Activated T-helper 2 cell treated with anti-CD3 and anti-CD28 coated beads, Interferon-gamma antibody, Interleukin-2, Interleukin-4, amounts not matched to agents 10 μg/mL and 5 μg/mL and 100 μg/mL, durations not matched to agents 14 hours and 24 hours and 36 hours (primary cell): ENCODE measurements at regions not wholly inside any gene's neighbourhood (a gene's known extent, or its start where the extent isn't known, plus 50 kb on each side); places are given as distances from the start of the nearest gene placed in this dataset.

Experiments
- DNase-seq: peaks from one replicate; pipeline ENCODE4 v3.0.0; 2021; ENCODE audit warnings: low spot score
- H3K27ac Mint-ChIP-seq: one replicate; pipeline ENCODE4 v1.8.0; 2021; ENCODE audit warnings: mixed read lengths
- H3K27me3 Mint-ChIP-seq: one replicate; pipeline ENCODE4 v1.8.0; 2021; ENCODE audit warnings: low read depth, mixed read lengths
- H3K36me3 Mint-ChIP-seq: one replicate; pipeline ENCODE4 v1.8.0; 2021; ENCODE audit warnings: low read depth, mixed read lengths
- H3K4me1 Mint-ChIP-seq: one replicate; pipeline ENCODE4 v1.8.0; 2021; ENCODE audit warnings: low read depth, mixed read lengths
- H3K4me3 Mint-ChIP-seq: one replicate; pipeline ENCODE4 v1.8.0; 2021; ENCODE audit warnings: low read depth, mild to moderate bottlenecking, moderate library complexity, mixed read lengths
- H3K9me3 Mint-ChIP-seq: one replicate; pipeline ENCODE4 v1.8.0; 2021; ENCODE audit warnings: mixed read lengths
- intact Hi-C: fragments of 100-400 bp; cut with micrococcal nuclease; formaldehyde crosslinking; loops from one replicate; pipeline ENCODE4 v1.15.1; 2023

DNA sequence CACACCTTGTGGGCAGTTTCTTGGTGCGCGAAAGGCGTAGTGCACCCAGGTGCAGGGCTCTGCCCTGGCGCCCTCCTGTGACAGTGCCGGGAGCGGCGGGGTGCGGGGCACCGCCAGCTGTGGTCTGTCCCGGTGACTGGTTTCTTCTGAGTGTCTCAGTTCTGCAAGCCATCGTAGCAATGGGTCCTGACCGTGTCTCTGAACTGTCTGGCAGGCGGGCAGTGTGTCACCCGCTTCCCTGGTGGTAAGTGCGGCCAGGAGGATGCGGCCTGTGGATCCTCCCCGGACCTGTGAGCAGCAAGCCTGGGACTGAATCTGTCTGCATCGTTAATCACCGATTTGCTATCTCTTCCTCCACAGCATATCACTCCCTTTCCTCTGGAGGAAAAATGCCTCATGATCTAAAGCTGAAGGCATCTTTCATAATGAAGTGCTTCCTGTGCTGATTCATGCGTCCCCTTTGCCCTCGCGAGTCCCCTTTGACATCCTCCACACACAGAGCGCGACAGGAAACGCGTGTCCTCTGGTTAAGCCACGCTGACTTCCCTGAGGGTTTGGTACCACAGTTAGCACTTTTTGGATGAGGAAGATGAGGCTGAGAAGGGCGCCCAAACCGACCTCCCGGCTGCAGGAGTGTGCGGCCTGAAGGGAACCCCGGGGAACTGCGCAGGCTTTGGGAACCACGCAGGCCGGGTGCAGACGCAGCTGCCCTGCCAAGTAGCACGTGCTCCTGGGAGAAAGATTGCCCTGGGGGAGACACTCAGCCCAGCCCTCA lies 416.0 kb upstream of the HS6ST1 start:
- H3K27ac Mint-ChIP-seq, result peak overlapping the region; percentile 2

DNA sequence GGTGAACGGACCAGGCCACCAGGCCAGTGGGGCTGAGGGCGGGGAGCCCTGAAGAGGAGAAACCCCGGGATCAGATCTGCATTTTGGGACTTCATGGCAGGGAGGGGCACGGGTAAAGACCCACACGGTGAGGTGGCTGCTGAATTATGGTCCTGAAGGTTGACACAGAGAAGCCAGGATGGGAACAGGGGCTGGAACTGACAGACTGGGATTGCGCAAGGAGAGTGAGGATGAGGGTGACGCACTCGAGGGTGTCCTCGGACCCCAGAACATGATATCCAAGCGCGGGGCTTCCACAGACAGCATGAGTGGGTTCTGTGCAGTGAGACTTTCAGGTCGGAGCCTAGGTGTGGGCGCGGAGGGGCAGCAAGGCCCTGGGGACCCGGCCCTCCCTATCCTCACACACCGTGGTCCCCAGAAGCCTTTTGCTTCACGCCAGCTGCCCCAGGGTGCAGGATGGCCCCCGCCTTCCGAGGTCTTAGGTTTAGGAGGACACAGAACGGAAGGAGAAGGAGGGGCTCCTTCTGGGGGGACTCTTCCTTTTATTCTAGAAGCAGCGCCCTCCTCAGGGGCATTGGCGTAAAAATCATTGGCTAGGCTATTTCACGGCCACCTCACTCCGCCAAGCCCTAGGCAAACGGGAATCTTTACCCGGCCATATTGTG lies 416.8 kb upstream of the HS6ST1 start:
- H3K27me3 Mint-ChIP-seq, result peaks cover 53% of the 10 kb centered on the region
- DNase-seq, result no peak

More for the DNA sequence above, 416.0 kb upstream of the HS6ST1 start:
- H3K36me3 Mint-ChIP-seq, result no peaks in the 10 kb centered on the region
- peaks cover 16% of the 10 kb centered on the region for H3K4me1 Mint-ChIP-seq
- H3K27me3 Mint-ChIP-seq, result peaks cover 54% of the 10 kb centered on the region
- intact Hi-C loops, result loop anchor here (5.0 to 10.0 kb wide), 2 partner anchors 412 to 1110 kb away; no protein-coding TSS in a partner anchor
- H3K4me3 Mint-ChIP-seq, result no peak overlapping the region
- H3K9me3 Mint-ChIP-seq, result no peaks in the 10 kb centered on the region
- DNase-seq, result peak; percentile 25

DNA sequence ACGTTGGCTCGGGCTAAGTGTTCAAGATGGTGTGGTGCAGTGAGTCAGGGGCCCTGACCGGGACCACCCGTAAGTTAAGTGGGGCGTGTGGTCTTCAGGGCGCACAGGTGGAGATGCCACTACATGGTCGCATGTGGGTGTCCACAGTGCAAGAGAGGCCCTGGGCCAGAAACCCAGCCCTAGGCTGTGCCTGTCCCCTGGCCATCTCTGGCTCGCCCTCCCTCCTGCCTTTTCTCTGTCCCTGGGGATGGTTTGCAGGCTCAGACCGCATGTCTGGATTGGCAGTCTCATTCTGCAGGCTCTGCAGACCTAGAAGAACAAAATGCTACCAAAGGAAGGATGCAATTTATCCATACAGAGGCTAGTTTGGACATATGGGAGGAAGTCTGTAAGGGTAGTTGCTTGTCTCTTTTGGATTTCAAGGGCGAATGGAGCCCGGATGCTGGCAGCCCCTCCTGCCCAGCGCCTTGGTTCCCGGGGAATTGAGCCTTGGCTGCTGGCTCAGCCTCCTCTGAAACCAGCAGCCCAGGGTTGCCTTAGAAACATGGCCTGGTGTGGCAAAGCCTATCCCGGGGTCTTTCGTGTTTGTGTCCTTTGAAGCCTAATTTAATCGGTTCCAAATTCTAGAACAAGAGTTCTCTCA lies 417.5 kb upstream of the HS6ST1 start:
- intact Hi-C loops, result loop anchor here (2.0 to 10.0 kb wide), 2 partner anchors 19 to 1109 kb away; no protein-coding TSS in a partner anchor
- DNase-seq, result no peak
- Mint-ChIP-seq H3K27me3 (peaks cover 53% of the 10 kb centered on the region), H3K36me3 (no peaks in the 10 kb centered on the region), H3K27ac (no peak overlapping the region), H3K9me3 (no peaks in the 10 kb centered on the region), H3K4me1 (peaks cover 16% of the 10 kb centered on the region), H3K4me3 (no peak overlapping the region)

More for the DNA sequence above, 416.8 kb upstream of the HS6ST1 start:
- no peak overlapping the region for H3K4me3 Mint-ChIP-seq
- no peak overlapping the region for H3K27ac Mint-ChIP-seq
- no peaks in the 10 kb centered on the region for H3K9me3 Mint-ChIP-seq
- intact Hi-C loops, result loop anchor here (10.0 kb wide), 1 partner anchor 1109 kb away; no protein-coding TSS in a partner anchor
- no peaks in the 10 kb centered on the region for H3K36me3 Mint-ChIP-seq
- peaks cover 16% of the 10 kb centered on the region for H3K4me1 Mint-ChIP-seq

DNA sequence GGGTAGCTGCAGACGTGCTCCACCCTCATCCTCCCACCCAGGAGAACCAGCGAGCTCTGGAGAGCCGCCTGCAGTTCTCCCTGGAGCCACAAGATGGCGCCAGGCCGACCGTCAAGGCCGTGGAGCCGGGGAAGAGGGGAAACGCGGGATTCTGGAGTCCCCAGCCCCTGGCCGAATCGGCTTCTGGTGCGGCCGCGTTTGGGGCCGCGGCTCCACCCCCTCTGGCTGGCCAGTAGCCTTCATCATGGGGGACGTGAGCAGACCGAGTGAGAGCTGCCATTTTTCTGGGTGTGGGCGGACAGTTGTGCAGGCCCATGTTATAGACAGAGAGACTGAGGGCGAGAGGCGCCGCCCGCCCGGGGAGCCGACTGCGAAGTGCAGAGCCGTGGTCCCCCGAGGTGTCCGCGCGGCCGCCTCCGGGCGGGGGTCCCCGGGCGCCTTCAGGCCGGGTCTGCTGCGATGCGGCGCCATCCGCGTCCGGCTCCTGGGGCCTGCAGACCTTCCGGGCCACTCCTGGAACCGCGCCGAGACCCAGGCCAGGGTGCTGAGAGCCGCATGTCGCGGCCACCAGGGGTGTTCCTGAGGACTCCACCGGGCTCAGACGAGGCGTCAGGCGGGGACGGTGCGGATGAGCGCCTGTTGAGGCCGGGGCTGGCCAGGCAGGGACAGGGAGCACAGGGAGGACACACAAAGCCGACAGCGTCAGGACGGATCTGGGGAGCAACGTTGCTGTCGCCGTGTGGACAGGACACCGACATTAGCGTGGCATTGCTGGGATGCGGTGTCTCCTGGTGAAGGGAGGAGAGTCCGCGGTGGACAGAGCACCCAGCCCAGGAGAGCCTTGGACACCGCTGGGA lies 418.2 kb upstream of the HS6ST1 start:
- intact Hi-C loops, result loop anchor here (2.0 to 10.0 kb wide), 2 partner anchors 18 to 1108 kb away; no protein-coding TSS in a partner anchor
- H3K9me3 Mint-ChIP-seq, result no peaks in the 10 kb centered on the region
- peaks cover 54% of the 10 kb centered on the region for H3K27me3 Mint-ChIP-seq
- H3K4me3 Mint-ChIP-seq, result peak overlapping the region; percentile 66
- peaks cover 16% of the 10 kb centered on the region for H3K4me1 Mint-ChIP-seq
- no peak overlapping the region for H3K27ac Mint-ChIP-seq
- no peaks in the 10 kb centered on the region for H3K36me3 Mint-ChIP-seq
- peak; percentile 57 for DNase-seq

DNA sequence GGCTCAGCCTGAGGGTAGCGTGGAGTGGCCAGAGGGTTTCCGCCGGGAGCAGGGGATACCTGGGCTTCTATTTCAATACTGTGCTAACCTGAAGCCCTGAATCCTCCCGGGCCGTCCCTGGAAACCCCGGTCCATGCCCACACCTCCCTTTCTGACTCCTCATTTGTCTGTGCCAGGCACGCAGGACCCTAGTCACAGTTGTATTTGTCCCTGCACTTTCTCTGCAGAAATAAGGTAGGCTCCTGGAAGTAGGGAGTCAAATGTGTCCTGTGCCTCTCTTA lies 418.8 kb upstream of the HS6ST1 start:
- peaks cover 16% of the 10 kb centered on the region for H3K4me1 Mint-ChIP-seq
- intact Hi-C loops, result loop anchor here (2.0 to 10.0 kb wide), 2 partner anchors 17 to 1107 kb away; no protein-coding TSS in a partner anchor
- H3K27ac Mint-ChIP-seq, result no peak overlapping the region
- H3K4me3 Mint-ChIP-seq, result no peak overlapping the region
- H3K27me3 Mint-ChIP-seq, result peaks cover 50% of the 10 kb centered on the region
- no peaks in the 10 kb centered on the region for H3K9me3 Mint-ChIP-seq
- no peaks in the 10 kb centered on the region for H3K36me3 Mint-ChIP-seq
- DNase-seq, result no peak

DNA sequence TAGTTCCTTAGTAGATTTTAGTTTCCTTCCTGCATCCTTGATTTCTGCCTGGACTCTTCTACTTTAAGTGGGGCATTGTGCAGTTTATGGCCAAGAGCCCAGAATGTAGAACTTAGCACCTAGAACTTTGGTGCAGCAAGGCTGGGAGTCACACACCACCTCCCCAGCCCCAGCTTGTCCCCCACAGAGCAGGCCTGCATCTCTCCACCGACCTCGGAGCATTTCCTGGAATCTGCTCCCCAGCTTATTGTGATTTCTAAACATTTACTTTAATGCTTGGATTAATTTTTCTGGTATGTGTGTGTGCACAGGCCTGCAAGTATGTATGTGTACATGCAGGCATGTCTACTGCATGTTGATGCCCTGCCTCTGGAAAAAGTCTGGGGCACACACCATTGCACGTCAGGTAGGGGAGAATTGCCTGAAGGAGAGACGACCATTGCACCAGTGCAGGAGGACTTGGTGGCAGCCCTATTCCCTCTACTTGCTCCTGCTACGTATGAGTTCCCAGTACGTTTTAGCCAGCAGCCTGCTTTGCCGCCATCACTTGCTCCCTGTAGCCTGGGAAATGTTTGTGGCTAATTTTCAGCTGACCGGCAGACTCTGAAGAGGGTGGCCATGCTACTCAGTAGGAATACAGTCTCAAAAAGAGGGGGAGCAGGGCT lies 419.9 kb upstream of the HS6ST1 start:
- no peak for DNase-seq
- no peak overlapping the region for H3K27ac Mint-ChIP-seq
- peaks cover 16% of the 10 kb centered on the region for H3K4me1 Mint-ChIP-seq
- intact Hi-C loops, result loop anchor here (10.0 kb wide), 1 partner anchor 1106 kb away; no protein-coding TSS in a partner anchor
- no peak overlapping the region for H3K4me3 Mint-ChIP-seq
- no peaks in the 10 kb centered on the region for H3K36me3 Mint-ChIP-seq
- peaks cover 42% of the 10 kb centered on the region for H3K27me3 Mint-ChIP-seq
- no peaks in the 10 kb centered on the region for H3K9me3 Mint-ChIP-seq

DNA sequence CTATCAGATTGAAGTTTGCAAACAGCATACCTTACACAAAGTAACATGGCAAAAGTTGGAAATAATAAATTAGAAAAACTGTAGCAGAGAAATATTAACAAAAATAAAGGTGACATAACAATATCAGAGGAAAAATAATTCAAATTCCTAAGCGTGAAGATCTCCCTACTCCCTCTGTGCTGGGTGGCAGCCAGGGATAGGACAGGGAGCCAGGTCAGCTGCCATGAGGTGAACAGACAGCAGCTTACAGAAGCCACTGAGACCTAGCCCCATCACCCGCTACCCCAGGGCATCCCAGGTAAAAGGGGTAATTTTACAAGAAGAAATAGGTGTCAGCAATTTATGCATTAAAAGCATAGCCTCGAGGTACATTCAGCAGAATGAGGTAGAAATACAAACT lies 423.8 kb upstream of the HS6ST1 start:
- Mint-ChIP-seq H3K4me3 (no peak overlapping the region), H3K36me3 (no peaks in the 10 kb centered on the region), H3K9me3 (no peaks in the 10 kb centered on the region), H3K27me3 (peaks cover 49% of the 10 kb centered on the region), H3K4me1 (no peaks in the 10 kb centered on the region), H3K27ac (no peak overlapping the region)
- DNase-seq, result no peak
- intact Hi-C loops, result no loop called here

DNA sequence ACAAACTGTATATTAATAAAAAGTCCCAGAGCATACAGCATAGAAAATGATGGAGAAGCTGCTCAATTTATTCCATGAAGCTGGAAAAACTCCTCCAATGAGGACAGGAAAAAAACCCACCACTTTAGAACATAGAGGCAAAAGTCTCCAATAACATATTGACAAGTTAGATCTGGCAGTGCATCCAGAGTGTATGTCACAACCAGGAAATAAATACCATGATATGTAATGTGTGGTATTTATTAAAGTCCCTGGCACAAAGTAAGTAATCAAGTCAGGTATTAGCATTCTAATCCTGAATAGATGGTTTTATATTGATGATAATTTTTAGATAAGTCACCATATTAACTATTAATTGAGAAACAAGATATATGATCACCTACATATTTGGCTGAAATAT lies 427.3 kb upstream of the HS6ST1 start:
- Mint-ChIP-seq H3K36me3 (no peaks in the 10 kb centered on the region), H3K9me3 (no peaks in the 10 kb centered on the region), H3K4me1 (no peaks in the 10 kb centered on the region), H3K4me3 (no peak overlapping the region), H3K27ac (no peak overlapping the region), H3K27me3 (peaks cover 34% of the 10 kb centered on the region)
- intact Hi-C loops, result no loop called here
- DNase-seq, result no peak

DNA sequence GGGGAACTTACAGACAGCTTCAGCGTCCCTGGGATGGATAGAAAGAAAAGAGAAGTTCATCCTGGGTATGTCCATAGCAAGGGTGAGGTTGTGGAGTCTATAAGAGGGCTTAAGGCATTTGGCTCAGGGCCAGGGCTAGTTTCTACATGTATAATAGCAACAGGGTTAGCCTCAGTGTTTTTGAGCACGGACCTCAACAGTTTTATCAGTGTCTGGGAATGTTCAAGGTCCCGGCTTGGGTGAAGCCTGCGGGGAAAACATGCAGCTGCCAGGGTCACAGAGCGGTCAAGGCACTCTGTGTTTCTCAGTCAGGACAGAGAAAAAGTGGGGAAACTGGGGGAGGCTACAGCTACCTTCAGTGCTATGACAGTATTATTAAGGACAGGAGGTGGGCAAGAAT lies 427.7 kb upstream of the HS6ST1 start:
- H3K9me3 Mint-ChIP-seq, result no peaks in the 10 kb centered on the region
- H3K27ac Mint-ChIP-seq, result no peak overlapping the region
- intact Hi-C loops, result no loop called here
- no peaks in the 10 kb centered on the region for H3K4me1 Mint-ChIP-seq
- H3K4me3 Mint-ChIP-seq, result no peak overlapping the region
- DNase-seq, result no peak
- H3K27me3 Mint-ChIP-seq, result peaks cover 33% of the 10 kb centered on the region
- H3K36me3 Mint-ChIP-seq, result no peaks in the 10 kb centered on the region

DNA sequence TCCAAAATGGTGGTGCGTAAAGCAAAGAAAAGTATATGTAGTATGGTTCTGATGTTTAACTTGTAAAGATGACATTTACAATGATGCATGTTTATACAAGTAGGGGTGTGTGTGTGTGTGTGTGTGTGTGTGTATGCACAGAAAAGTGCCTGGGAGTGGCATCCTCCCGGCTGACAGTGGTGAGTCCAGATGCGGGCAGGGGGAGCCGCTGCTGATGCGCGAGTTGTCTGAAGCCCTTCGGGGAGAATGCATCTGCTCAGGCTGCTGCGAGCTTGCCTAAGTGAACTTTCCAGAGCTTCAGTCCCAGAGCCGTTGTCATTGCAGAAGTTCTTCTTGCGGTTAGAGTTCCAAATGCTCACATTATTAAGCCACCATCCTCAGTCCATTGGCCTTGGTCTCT lies 429.7 kb upstream of the HS6ST1 start:
- DNase-seq, result no peak
- intact Hi-C loops, result no loop called here
- no peaks in the 10 kb centered on the region for H3K9me3 Mint-ChIP-seq
- peaks cover 39% of the 10 kb centered on the region for H3K27me3 Mint-ChIP-seq
- no peak overlapping the region for H3K4me3 Mint-ChIP-seq
- H3K36me3 Mint-ChIP-seq, result no peaks in the 10 kb centered on the region
- H3K4me1 Mint-ChIP-seq, result peaks cover 2% of the 10 kb centered on the region
- no peak overlapping the region for H3K27ac Mint-ChIP-seq

DNA sequence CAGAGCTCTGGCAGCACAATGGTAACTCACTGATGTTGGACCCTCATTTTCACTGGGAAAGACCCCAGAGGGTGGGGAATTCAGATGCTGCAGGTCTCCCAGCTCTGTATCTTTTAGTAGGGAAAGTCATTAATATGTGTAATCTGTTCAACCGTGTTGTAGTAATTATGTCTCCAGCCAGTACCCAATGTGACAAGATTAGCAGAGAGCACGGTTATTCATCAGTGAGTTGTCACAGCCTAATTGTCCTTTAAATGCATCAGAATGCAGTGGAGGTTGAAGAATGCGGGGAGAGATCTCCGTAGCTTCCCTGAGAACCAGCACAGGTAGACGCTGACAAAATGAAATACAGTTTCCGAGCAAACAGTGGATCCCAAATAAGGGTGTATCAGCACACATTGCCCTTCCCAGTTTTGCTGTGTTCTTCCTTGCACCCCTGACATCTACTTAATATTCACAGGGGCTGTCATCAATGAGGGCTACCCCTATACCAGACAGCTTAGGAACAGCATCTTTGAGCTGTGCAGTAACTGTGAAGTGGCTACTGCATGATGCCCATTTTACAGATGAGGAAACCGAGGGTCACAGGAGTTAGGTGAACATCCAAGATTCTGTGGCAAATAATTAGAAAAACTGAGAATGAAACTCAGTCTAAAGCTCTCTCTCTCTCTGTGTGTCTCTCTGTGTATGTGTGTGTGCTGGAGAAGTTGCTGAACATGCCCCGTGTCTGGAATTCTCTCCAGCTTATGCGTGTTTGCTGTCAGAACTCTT lies 430.4 kb upstream of the HS6ST1 start:
- Mint-ChIP-seq H3K4me3 (no peak overlapping the region), H3K27me3 (peaks cover 37% of the 10 kb centered on the region), H3K36me3 (no peaks in the 10 kb centered on the region), H3K9me3 (no peaks in the 10 kb centered on the region), H3K4me1 (peaks cover 5% of the 10 kb centered on the region), H3K27ac (no peak overlapping the region)
- DNase-seq, result no peak
- intact Hi-C loops, result no loop called here
